Hepatocyte (in vitro differentiated cells): ENCODE measurements at regions not wholly inside any gene's neighbourhood (a gene's known extent, or its start where the extent isn't known, plus 50 kb on each side); places are given as distances from the start of the nearest gene placed in this dataset.

ENCODE experiments used
- CTCF ChIP-seq: fragments of 200-600 bp; sonication (generic); IDR thresholded peaks from 2 replicates; pipeline ENCODE4 v1.5.1; 2016; ENCODE audit warnings: antibody characterized with exemption, mild to moderate bottlenecking; ENCODE audit not compliant: poor library complexity
- EZH2 ChIP-seq: fragments of 200-600 bp; sonication (generic); IDR thresholded peaks from 2 replicates; pipeline ENCODE4 v1.6.1; 2016; ENCODE audit warnings: antibody characterized with exemption, mild to moderate bottlenecking, borderline replicate concordance
- EZH2phosphoT487 ChIP-seq: fragments of 200-600 bp; sonication (generic); IDR thresholded peaks from one replicate; pipeline ENCODE4 v1.6.1; 2018; ENCODE audit warnings: antibody characterized with exemption, mild to moderate bottlenecking, low read depth, moderate library complexity; ENCODE audit not compliant: unreplicated experiment, severe bottlenecking

- TF ChIP-seq CTCF: no peak
- no peak for TF ChIP-seq EZH2
- TF ChIP-seq EZH2phosphoT487: no peak
These were observed 109.1 kb downstream of the DAD1 start for GRCh38 chr14:22479776-22480464.
